Tibial nerve (tissue), 4 donors: ENCODE measurements at regions not wholly inside any gene's neighbourhood (a gene's known extent, or its start where the extent isn't known, plus 50 kb on each side); places are given as distances from the start of the nearest gene placed in this dataset.
"Not testable (repeated sequence)": the region's sequence is repeated elsewhere in the genome, so short reads cannot be mapped to it uniquely, and the experiment has no call there.

Experiments used
- DNase-seq, 2 donors: peaks; one replicate each; pipeline ENCODE4 v3.0.0-alpha.2; 2019; ENCODE audit warnings: low spot score in 2 of 2
- H3K27ac ChIP-seq, 4 donors: fragments of 200-600 bp; sonication (generic) in 3 of 4; one replicate each; pipeline ENCODE4 v1.5.1; 2017 to 2019; ENCODE audit warnings: mild to moderate bottlenecking in 1 of 4
- H3K27me3 ChIP-seq, 2 donors: fragments of 200-600 bp; sonication (generic) in 1 of 2; one replicate each; pipeline versions ENCODE4 v1.5.1 to v1.6.0; 2017 to 2019
- H3K36me3 ChIP-seq, 3 donors: fragments of 200-600 bp; sonication (generic); one replicate each; pipeline ENCODE4 v1.5.1; 2018 to 2019
- H3K4me1 ChIP-seq, 4 donors: fragments of 200-600 bp; sonication (generic) in 3 of 4; one replicate each; pipeline ENCODE4 v1.5.1; 2017 to 2019
- H3K4me3 ChIP-seq, 4 donors: fragments of 200-600 bp; sonication (generic) in 3 of 4; one replicate each; pipeline ENCODE4 v1.5.1; 2017 to 2019; ENCODE audit warnings: mild to moderate bottlenecking in 1 of 4, moderate library complexity in 1 of 4
- H3K9me3 ChIP-seq, 4 donors: fragments of 200-600 bp; sonication (generic) in 3 of 4; one replicate each; pipeline ENCODE4 v1.5.1; 2017 to 2019
- EP300 ChIP-seq, 2 donors: sonication (generic); formaldehyde crosslinking; IDR thresholded peaks; one replicate each; pipeline ENCODE4 v1.6.1; 2017; ENCODE audit warnings: antibody characterized with exemption in 2 of 2, mild to moderate bottlenecking in 1 of 2
- POLR2A ChIP-seq, 2 donors: fragments of 450-650 bp; IDR thresholded peaks; one replicate each; pipeline ENCODE4 v1.6.1; 2017; ENCODE audit warnings: antibody characterized with exemption in 2 of 2, mild to moderate bottlenecking in 2 of 2, moderate library complexity in 2 of 2
- WGBS, 2 donors: methylation state at CpG; one replicate each; pipeline ENCODE4 v1.1.5; 2018; 5-methylcytosine and 5-hydroxymethylcytosine counted together
- TF ChIP-seq, protein P1 (sequence below), 5 experiments: fragments of 200-600 bp in 3 of 5; fragments of 450-650 bp in 2 of 5; sonication (generic) in 3 of 5; IDR thresholded peaks; one replicate each; pipeline ENCODE4 v1.5.1; 2016 to 2019; ENCODE audit warnings: antibody characterized with exemption in 5 of 5, mild to moderate bottlenecking in 3 of 5, moderate library complexity in 2 of 5

DNA sequence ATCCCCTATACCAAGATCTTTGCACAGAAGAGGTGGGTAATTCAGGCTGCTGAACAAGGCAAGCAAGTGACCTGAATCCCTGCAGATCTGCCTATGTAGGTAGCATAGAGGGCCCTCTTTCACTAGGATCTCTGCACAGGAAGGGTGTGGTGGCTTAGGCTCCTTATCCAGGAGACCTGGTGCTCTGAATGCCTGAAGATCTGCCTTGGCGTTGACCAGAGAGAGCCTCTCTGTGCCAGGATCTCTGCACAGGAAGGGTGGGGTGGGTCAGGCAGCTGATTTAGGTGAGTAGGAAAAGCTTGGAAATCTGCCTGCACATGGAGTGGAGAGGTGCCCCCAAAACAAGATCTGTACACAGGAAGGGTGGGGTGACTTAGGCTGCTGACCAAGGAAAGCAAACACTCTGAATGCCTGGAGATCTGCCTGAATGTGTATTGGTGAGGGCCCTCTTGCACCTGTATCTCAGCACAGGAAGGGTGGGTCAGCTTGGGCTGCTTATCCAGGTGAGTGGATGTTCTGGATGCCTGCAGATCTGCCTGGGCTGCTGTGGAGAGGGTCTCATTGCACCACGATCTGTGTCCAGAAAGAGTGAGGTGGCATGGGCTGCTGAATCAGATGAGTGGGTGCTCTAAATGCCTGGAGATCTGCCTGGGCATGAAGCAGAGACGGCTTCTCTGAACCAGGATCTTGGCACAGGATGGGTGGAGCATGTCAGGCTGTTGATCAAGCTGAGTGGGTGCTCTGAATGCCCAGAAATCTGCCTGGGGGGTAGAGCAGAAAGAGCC, 365.9 kb downstream of the DMAC1 start:
- no peak for DNase-seq
- WGBS, 2 donors = 78 to 79% methylated on average over 3 of the region's 3 CpGs
- Histone ChIP-seq H3K36me3 (no peaks in the 10 kb centered on the region), H3K4me1 (no peaks in the 10 kb centered on the region), H3K4me3 (no peak overlapping the region), H3K9me3 (peaks cover 0 to 32% (median 0%) of the 10 kb centered on the region in 4 donors), H3K27ac (no peak overlapping the region), H3K27me3 (no peaks in the 10 kb centered on the region)
- TF ChIP-seq EP300 (IDR thresholded peaks at IDR 0.05) = no peak
- TF ChIP-seq POLR2A (IDR thresholded peaks at IDR 0.05) = no peak
- TF ChIP-seq, protein P1, sequence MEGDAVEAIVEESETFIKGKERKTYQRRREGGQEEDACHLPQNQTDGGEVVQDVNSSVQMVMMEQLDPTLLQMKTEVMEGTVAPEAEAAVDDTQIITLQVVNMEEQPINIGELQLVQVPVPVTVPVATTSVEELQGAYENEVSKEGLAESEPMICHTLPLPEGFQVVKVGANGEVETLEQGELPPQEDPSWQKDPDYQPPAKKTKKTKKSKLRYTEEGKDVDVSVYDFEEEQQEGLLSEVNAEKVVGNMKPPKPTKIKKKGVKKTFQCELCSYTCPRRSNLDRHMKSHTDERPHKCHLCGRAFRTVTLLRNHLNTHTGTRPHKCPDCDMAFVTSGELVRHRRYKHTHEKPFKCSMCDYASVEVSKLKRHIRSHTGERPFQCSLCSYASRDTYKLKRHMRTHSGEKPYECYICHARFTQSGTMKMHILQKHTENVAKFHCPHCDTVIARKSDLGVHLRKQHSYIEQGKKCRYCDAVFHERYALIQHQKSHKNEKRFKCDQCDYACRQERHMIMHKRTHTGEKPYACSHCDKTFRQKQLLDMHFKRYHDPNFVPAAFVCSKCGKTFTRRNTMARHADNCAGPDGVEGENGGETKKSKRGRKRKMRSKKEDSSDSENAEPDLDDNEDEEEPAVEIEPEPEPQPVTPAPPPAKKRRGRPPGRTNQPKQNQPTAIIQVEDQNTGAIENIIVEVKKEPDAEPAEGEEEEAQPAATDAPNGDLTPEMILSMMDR (IDR thresholded peaks at IDR 0.05) = no peak

- 88 to 92% methylated on average over 2 of the region's 2 CpGs for WGBS, 2 donors
- Histone ChIP-seq H3K27ac (no peak overlapping the region), H3K9me3 (peaks cover 0 to 37% (median 0%) of the 10 kb centered on the region in 4 donors), H3K4me3 (no peak overlapping the region), H3K4me1 (no peaks in the 10 kb centered on the region), H3K36me3 (no peaks in the 10 kb centered on the region), H3K27me3 (no peaks in the 10 kb centered on the region)
- TF ChIP-seq POLR2A (IDR thresholded peaks at IDR 0.05) (no peak), EP300 (IDR thresholded peaks at IDR 0.05) (no peak)
- TF ChIP-seq, protein P1 (IDR thresholded peaks at IDR 0.05) = no peak
- no peak for DNase-seq
Measured at GRCh38 chr9:7432989-7433388, 366.6 kb downstream of the DMAC1 start.

- H3K27ac ChIP-seq, DNase-seq, H3K4me1 ChIP-seq, H3K27me3 ChIP-seq, H3K4me3 ChIP-seq, H3K9me3 ChIP-seq, H3K36me3 ChIP-seq: not testable (repeated sequence)
- WGBS, 2 donors = 92 to 97% methylated on average over 1 of the region's 1 CpG
Measured at GRCh38 chr9:7417397-7417796, 382.2 kb downstream of the DMAC1 start.

DNA sequence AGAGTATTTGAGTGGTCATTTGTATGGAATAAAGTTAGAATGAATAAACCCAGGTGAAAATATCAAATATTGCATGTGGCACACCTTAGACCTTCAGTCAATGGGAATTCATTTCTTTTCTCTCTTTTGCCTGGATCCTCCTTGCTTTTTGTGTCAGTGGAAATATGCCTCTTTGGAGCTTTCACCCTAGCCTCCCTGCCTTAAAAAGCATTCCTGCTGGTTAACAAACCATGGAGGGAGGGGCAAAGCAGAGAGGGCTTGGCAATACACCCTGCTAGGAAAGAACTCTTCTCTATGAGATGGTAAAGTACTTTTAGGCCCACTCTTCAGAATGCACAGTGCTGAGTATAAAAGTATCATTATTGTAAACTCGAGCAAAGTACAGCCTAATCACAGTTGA, 383.7 kb downstream of the DMAC1 start:
- H3K36me3 ChIP-seq = no peaks in the 10 kb centered on the region
- H3K4me3 ChIP-seq = no peak overlapping the region
- no peak for TF ChIP-seq EP300 (IDR thresholded peaks at IDR 0.05)
- TF ChIP-seq, protein P1 (IDR thresholded peaks at IDR 0.05) = no peak
- no peak for TF ChIP-seq POLR2A (IDR thresholded peaks at IDR 0.05)
- no peaks in the 10 kb centered on the region for H3K27me3 ChIP-seq
- 63 to 78% methylated on average over 1 of the region's 1 CpG for WGBS, 2 donors
- H3K27ac ChIP-seq = no peak overlapping the region
- no peaks in the 10 kb centered on the region for H3K4me1 ChIP-seq
- H3K9me3 ChIP-seq = peaks cover 0 to 5% (median 0%) of the 10 kb centered on the region in 4 donors
- no peak for DNase-seq

DNA sequence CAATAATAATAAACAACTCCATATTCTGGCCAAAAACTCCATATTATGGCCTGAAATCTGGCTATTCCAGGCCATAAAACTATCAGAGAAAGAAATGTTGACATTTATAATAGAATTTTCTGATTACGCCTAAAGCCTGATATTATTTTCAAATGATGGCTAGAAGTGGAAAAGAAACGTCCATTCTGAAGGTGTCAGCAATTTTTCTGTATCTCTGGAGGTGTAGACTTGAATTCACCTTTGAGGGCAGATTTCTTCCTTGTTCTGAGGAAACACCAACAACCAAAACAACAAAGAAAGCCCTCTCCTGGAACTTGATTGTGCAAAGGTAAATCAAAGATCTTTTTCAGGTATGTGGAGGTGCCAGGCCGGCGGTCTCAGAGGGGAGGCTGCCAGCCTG, 390.7 kb downstream of the DMAC1 start:
- WGBS, 2 donors = 95 to 97% methylated on average over 4 of the region's 4 CpGs

More for the DNA sequence above, 390.7 kb downstream of the DMAC1 start:
- Histone ChIP-seq H3K36me3 (no peaks in the 10 kb centered on the region), H3K27me3 (no peaks in the 10 kb centered on the region), H3K4me1 (peaks cover 0 to 4% (median 0%) of the 10 kb centered on the region in 4 donors), H3K9me3 (no peaks in the 10 kb centered on the region), H3K27ac (no peak overlapping the region), H3K4me3 (no peak overlapping the region)
- TF ChIP-seq, protein P1 (IDR thresholded peaks at IDR 0.05) = no peak
- TF ChIP-seq POLR2A (IDR thresholded peaks at IDR 0.05) (no peak), EP300 (IDR thresholded peaks at IDR 0.05) (no peak)
- DNase-seq = no peak
